Keratinocyte (primary cell): ENCODE measurements at regions not wholly inside any gene's neighbourhood (a gene's known extent, or its start where the extent isn't known, plus 50 kb on each side); places are given as distances from the start of the nearest gene placed in this dataset.

ENCODE experiments used
- DNase-seq: peaks from one replicate; pipeline ENCODE4 v3.0.0-alpha.2; 2011; ENCODE audit warnings: low read depth, missing footprints, low spot score
- FAIRE-seq: peaks from 2 replicates; lab custom pipeline; 2011; peaks lifted over from hg19 to GRCh38; lab: Jason Lieb, UNC
- H2AFZ ChIP-seq: 2 replicates; pipeline ENCODE4 v1.6.0; 2012; ENCODE audit warnings: low read length, control low read depth, inconsistent platforms; ENCODE audit not compliant: control insufficient read depth
- H3K27ac ChIP-seq: 2 replicates; pipeline ENCODE4 v1.5.1; 2011; ENCODE audit warnings: low read length; ENCODE audit not compliant: control insufficient read depth, insufficient read depth
- H3K27me3 ChIP-seq: 3 replicates; pipeline ENCODE4 v1.6.0; 2011; ENCODE audit warnings: low read length; ENCODE audit not compliant: control insufficient read depth, insufficient read depth; ENCODE audit errors: extremely low read depth
- H3K36me3 ChIP-seq, 2 experiments: 2 replicates in 1 of 2; 3 replicates in 1 of 2; pipeline ENCODE4 v1.5.1; 2011; ENCODE audit warnings: low read length in 2 of 2, mild to moderate bottlenecking in 1 of 2; ENCODE audit not compliant: control insufficient read depth in 2 of 2, insufficient read depth in 2 of 2; ENCODE audit errors: extremely low read depth in 1 of 2
- H3K4me1 ChIP-seq: 3 replicates; pipeline ENCODE4 v1.5.1; 2011; ENCODE audit warnings: low read length; ENCODE audit not compliant: control insufficient read depth, insufficient read depth; ENCODE audit errors: extremely low read depth
- H3K4me2 ChIP-seq: 3 replicates; pipeline ENCODE4 v1.6.0; 2011; ENCODE audit warnings: low read depth, low read length; ENCODE audit not compliant: control insufficient read depth, insufficient read depth; ENCODE audit errors: extremely low read depth
- H3K4me3 ChIP-seq, 3 experiments: fragments of 200-600 bp in 1 of 3; sonication (generic) in 1 of 3; 2 replicates in 2 of 3; 3 replicates in 1 of 3; pipeline ENCODE4 v1.5.1; 2011 to 2016; ENCODE audit warnings: low read length in 3 of 3, mild to moderate bottlenecking in 3 of 3, control low read depth in 2 of 3, inconsistent platforms in 1 of 3, low read depth in 1 of 3, mixed read lengths in 1 of 3, mixed run types in 1 of 3, moderate library complexity in 1 of 3; ENCODE audit not compliant: control insufficient read depth in 2 of 3, insufficient read depth in 2 of 3; ENCODE audit errors: extremely low read depth in 1 of 3
- H3K79me2 ChIP-seq: 2 replicates; pipeline ENCODE4 v1.6.0; 2012; ENCODE audit warnings: low read length; ENCODE audit not compliant: control insufficient read depth, insufficient read depth
- H3K9ac ChIP-seq: 3 replicates; pipeline ENCODE4 v1.6.0; 2011; ENCODE audit warnings: low read length; ENCODE audit not compliant: control insufficient read depth, insufficient read depth; ENCODE audit errors: extremely low read depth
- H3K9me1 ChIP-seq: 3 replicates; pipeline ENCODE4 v1.6.0; 2011; ENCODE audit warnings: low read length; ENCODE audit not compliant: control insufficient read depth, insufficient read depth; ENCODE audit errors: extremely low read depth
- H3K9me3 ChIP-seq: 2 replicates; pipeline ENCODE4 v1.5.1; 2012; ENCODE audit warnings: low read depth, low read length; ENCODE audit not compliant: control insufficient read depth
- H4K20me1 ChIP-seq: 3 replicates; pipeline ENCODE4 v1.6.0; 2011; ENCODE audit warnings: low read length; ENCODE audit not compliant: control insufficient read depth, insufficient read depth; ENCODE audit errors: extremely low read depth
- CTCF ChIP-seq, 3 experiments: IDR thresholded peaks in 1 of 3; conservative IDR thresholded peaks in 1 of 3; optimal IDR thresholded peaks in 1 of 3; 2 replicates in 2 of 3; 3 replicates in 1 of 3; pipeline versions ENCODE3 to v1.5.1; 2011; ENCODE audit warnings: low read length in 3 of 3, mild to moderate bottlenecking in 3 of 3, moderate library complexity in 2 of 3, control low read depth in 1 of 3, inconsistent platforms in 1 of 3; ENCODE audit not compliant: insufficient read depth in 2 of 3; ENCODE audit errors: extremely low read depth in 1 of 3
- EZH2 ChIP-seq: IDR thresholded peaks from one replicate; pipeline ENCODE4 v1.6.1; 2012; ENCODE audit warnings: inconsistent platforms, mild to moderate bottlenecking, low read length, moderate library complexity
- dilution Hi-C: fragments of 300-500 bp; cut with MboI; formaldehyde crosslinking; loops from one replicate; pipeline ENCODE4 v1.7.0; 2020; ENCODE audit warnings: low sequenced_read_pairs; ENCODE audit not compliant: extremely low pct_ligation_motif_present

GRCh38 chr11:90656171-90656570 lies 433.3 kb upstream of the CHORDC1 start:
- no peaks in the 10 kb centered on the region for H3K36me3 ChIP-seq
- dilution Hi-C loops = no loop called here
- no peak overlapping the region for H3K27ac ChIP-seq
- H3K27me3 ChIP-seq = no peaks in the 10 kb centered on the region
- H3K4me3 ChIP-seq = no peak overlapping the region
- no peaks in the 10 kb centered on the region for H3K9me1 ChIP-seq
- no peak overlapping the region for H2AFZ ChIP-seq
- no peak overlapping the region for H3K9ac ChIP-seq
- H3K9me3 ChIP-seq = no peaks in the 10 kb centered on the region
- no peaks in the 10 kb centered on the region for H4K20me1 ChIP-seq
- H3K4me2 ChIP-seq = no peak overlapping the region
- DNase-seq (no peak), FAIRE-seq (no peak)
- H3K4me1 ChIP-seq = no peaks in the 10 kb centered on the region
- TF ChIP-seq EZH2 = no peak
- TF ChIP-seq CTCF (optimal IDR thresholded peaks at IDR 0.05 in 1 of 3, IDR thresholded peaks at IDR 0.05 in 1 of 3, conservative IDR thresholded peaks at IDR 0.05 in 1 of 3; ENCODE audit: extremely low read depth in 1 of 3, insufficient read depth in 2 of 3, low read length in 3 of 3) = no peak
- no peaks in the 10 kb centered on the region for H3K79me2 ChIP-seq

GRCh38 chr11:90650153-90650552 lies 427.3 kb upstream of the CHORDC1 start:
- dilution Hi-C loops = no loop called here

More at GRCh38 chr11:90650153-90650552, 427.3 kb upstream of the CHORDC1 start:
- H3K4me2 ChIP-seq = no peak overlapping the region
- H3K79me2 ChIP-seq = no peaks in the 10 kb centered on the region
- no peaks in the 10 kb centered on the region for H3K27me3 ChIP-seq
- H3K4me1 ChIP-seq = no peaks in the 10 kb centered on the region
- no peak overlapping the region for H3K4me3 ChIP-seq
- no peaks in the 10 kb centered on the region for H4K20me1 ChIP-seq
- DNase-seq (no peak), FAIRE-seq (no peak)
- no peak overlapping the region for H2AFZ ChIP-seq
- no peaks in the 10 kb centered on the region for H3K36me3 ChIP-seq
- TF ChIP-seq CTCF (optimal IDR thresholded peaks at IDR 0.05 in 1 of 3, IDR thresholded peaks at IDR 0.05 in 1 of 3, conservative IDR thresholded peaks at IDR 0.05 in 1 of 3; ENCODE audit: extremely low read depth in 1 of 3, insufficient read depth in 2 of 3, low read length in 3 of 3) (no peak), EZH2 (no peak)
- H3K9me1 ChIP-seq = no peaks in the 10 kb centered on the region
- H3K9ac ChIP-seq = no peak overlapping the region
- no peak overlapping the region for H3K27ac ChIP-seq
- H3K9me3 ChIP-seq = no peaks in the 10 kb centered on the region
